Chondrocyte (in vitro differentiated cells): ENCODE measurements at regions not wholly inside any gene's neighbourhood (a gene's known extent, or its start where the extent isn't known, plus 50 kb on each side); places are given as distances from the start of the nearest gene placed in this dataset.
"Not testable (repeated sequence)": the region's sequence is repeated elsewhere in the genome, so short reads cannot be mapped to it uniquely, and the experiment has no call there.

Experiments used
- DNase-seq: peaks from one replicate; pipeline ENCODE4 v3.0.0; 2021; ENCODE audit warnings: mixed read lengths, low spot score
- H3K27ac Mint-ChIP-seq: one replicate; pipeline ENCODE4 v1.8.0; 2021; ENCODE audit warnings: mild to moderate bottlenecking, moderate library complexity, mixed read lengths; ENCODE audit not compliant: unreplicated experiment
- H3K27me3 Mint-ChIP-seq: 2 replicates; pipeline ENCODE4 v1.8.0; 2021; ENCODE audit warnings: low read depth, mixed read lengths
- H3K36me3 Mint-ChIP-seq: 2 replicates; pipeline ENCODE4 v1.8.0; 2021; ENCODE audit warnings: low read depth, mixed read lengths
- H3K4me1 Mint-ChIP-seq: 2 replicates; pipeline ENCODE4 v1.8.0; 2021; ENCODE audit warnings: low read depth, mild to moderate bottlenecking, mixed read lengths
- H3K4me3 Mint-ChIP-seq: one replicate; pipeline ENCODE4 v1.8.0; 2021; ENCODE audit warnings: mild to moderate bottlenecking, moderate library complexity, mixed read lengths; ENCODE audit not compliant: unreplicated experiment
- H3K9me3 Mint-ChIP-seq: 2 replicates; pipeline ENCODE4 v1.8.0; 2021; ENCODE audit warnings: low read depth, mixed read lengths
- CTCF ChIP-seq: fragments of 200-600 bp; sonication (generic); IDR thresholded peaks from 2 replicates; pipeline ENCODE4 v1.5.0; 2021; ENCODE audit warnings: antibody characterized with exemption, mild to moderate bottlenecking, moderate library complexity

DNA sequence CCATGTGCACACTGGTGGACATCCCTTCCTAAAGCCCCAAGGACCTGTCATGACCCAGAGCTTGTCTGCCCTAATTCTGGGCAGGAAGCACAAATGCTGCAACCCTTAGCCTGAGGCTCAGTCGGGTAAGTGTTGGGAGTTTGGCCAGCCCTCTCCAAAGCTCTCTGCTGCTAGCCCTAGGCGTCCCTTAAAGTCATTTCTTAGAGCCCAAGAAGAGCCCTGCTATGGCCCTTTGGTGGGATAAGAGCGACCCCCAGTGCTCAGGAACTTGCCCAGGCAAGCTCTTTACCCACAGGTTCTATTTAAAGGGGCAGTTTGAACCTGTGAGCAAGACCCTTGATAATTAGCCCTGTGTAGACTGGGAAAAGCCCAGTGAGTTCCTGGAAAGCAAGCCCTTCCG is 356.8 kb downstream of the RRAGC start:
- Mint-ChIP-seq H3K36me3 (no peaks in the 10 kb centered on the region), H3K27me3 (peaks cover 6% of the 10 kb centered on the region), H3K27ac (no peak overlapping the region), H3K9me3 (no peaks in the 10 kb centered on the region), H3K4me3 (no peak overlapping the region), H3K4me1 (peaks cover 9% of the 10 kb centered on the region)
- no peak for DNase-seq
- peak; percentile 65 for TF ChIP-seq CTCF

DNA sequence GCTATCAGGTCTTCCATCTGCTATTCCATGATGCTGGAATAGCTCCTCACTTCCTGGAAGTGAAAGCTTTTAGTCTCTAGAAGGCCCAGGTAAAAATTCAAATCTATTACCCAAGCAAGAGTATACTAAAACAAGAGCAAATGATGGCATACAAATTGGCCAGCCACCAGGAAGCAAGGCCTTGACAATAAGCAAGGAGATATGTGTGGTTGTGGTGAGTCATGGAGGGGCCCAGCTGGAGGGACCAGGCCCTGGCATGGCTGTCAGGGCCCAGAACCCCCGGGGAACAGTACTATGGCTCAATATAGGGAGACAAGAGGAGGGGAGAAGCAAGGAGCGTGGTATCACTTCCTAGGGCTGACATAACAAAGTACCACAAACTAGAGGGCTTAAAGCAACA is 358.7 kb downstream of the RRAGC start:
- Mint-ChIP-seq H3K4me1 (peaks cover 6% of the 10 kb centered on the region), H3K27me3 (peaks cover 7% of the 10 kb centered on the region), H3K36me3 (no peaks in the 10 kb centered on the region), H3K4me3 (no peak overlapping the region), H3K27ac (no peak overlapping the region), H3K9me3 (no peaks in the 10 kb centered on the region)
- TF ChIP-seq CTCF = no peak
- no peak for DNase-seq

GRCh38 chr1:38500352-38500751 is 359.2 kb downstream of the RRAGC start:
- no peaks in the 10 kb centered on the region for H3K36me3 Mint-ChIP-seq

GRCh38 chr1:38498686-38499085 is 360.9 kb downstream of the RRAGC start:
- Mint-ChIP-seq H3K4me3 (no peak overlapping the region), H3K27ac (no peak overlapping the region), H3K9me3 (no peaks in the 10 kb centered on the region), H3K4me1 (peaks cover 6% of the 10 kb centered on the region), H3K27me3 (peaks cover 5% of the 10 kb centered on the region), H3K36me3 (no peaks in the 10 kb centered on the region)
- no peak for DNase-seq
- no peak for TF ChIP-seq CTCF

More at GRCh38 chr1:38500352-38500751, 359.2 kb downstream of the RRAGC start:
- no peaks in the 10 kb centered on the region for H3K9me3 Mint-ChIP-seq
- no peak for DNase-seq
- H3K4me3 Mint-ChIP-seq = no peak overlapping the region
- H3K27me3 Mint-ChIP-seq = peaks cover 7% of the 10 kb centered on the region
- H3K27ac Mint-ChIP-seq = no peak overlapping the region
- TF ChIP-seq CTCF = peak; percentile 73
- peaks cover 6% of the 10 kb centered on the region for H3K4me1 Mint-ChIP-seq

- Mint-ChIP-seq H3K36me3 (no peaks in the 10 kb centered on the region), H3K27me3 (peaks cover 1% of the 10 kb centered on the region), H3K9me3 (no peaks in the 10 kb centered on the region)
Observed at GRCh38 chr1:38497921-38498656, 361.5 kb downstream of the RRAGC start.

DNA sequence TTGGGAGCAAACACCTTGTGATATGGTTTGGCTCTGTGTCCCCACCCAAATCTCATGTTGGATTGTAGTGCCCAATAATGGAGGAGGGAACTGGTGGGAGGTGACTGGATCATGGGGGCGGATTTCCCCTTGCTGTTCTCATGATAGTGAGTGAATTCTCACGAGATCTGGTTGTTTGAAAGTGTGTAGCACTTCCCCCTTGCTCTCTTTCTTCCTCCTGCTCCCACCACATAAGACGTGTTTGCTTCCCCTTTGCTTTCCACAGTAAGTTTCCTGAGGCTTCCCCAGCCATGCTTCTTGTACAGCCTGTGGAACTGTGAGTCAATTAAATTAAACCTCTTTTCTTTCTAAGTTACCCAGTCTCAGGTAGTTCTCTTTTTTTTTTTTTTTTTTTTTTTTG is 366.3 kb downstream of the RRAGC start:
- DNase-seq, H3K36me3 Mint-ChIP-seq, H3K4me3 Mint-ChIP-seq, H3K27me3 Mint-ChIP-seq, H3K27ac Mint-ChIP-seq, H3K9me3 Mint-ChIP-seq, H3K4me1 Mint-ChIP-seq: not testable (repeated sequence)

More at GRCh38 chr1:38497921-38498656, 361.5 kb downstream of the RRAGC start:
- peaks cover 6% of the 10 kb centered on the region for H3K4me1 Mint-ChIP-seq
- no peak for DNase-seq
- TF ChIP-seq CTCF = no peak
- H3K27ac Mint-ChIP-seq = no peak overlapping the region
- H3K4me3 Mint-ChIP-seq = no peak overlapping the region
